ENCODE measurements at regions not wholly inside any gene's neighbourhood (a gene's known extent, or its start where the extent isn't known, plus 50 kb on each side); places are given as distances from the start of the nearest gene placed in this dataset.
A peak's percentile ranks its signal among the peaks of the same experiment; 100 is the strongest.

- H3K9ac ChIP-seq (ENCODE audit: low read length), result no peak overlapping the region
- no peaks in the 10 kb centered on the region for H3K27me3 ChIP-seq (replicated peaks; ENCODE audit: control insufficient read depth, insufficient read depth, low read length)
- H3K4me1 ChIP-seq (ENCODE audit: control insufficient read depth, insufficient read depth, low read length), result no peaks in the 10 kb centered on the region
- H3K4me3 ChIP-seq (ENCODE audit: low read length), result no peak overlapping the region
- no peak for DNase-seq (ENCODE audit: low read depth)
- H3K9me3 ChIP-seq (ENCODE audit: control insufficient read depth, low read length), result no peaks in the 10 kb centered on the region
- H3K36me3 ChIP-seq (ENCODE audit: control insufficient read depth, insufficient read depth, low read length, severe bottlenecking), result no peaks in the 10 kb centered on the region
Observed at GRCh38 chr16:76816475-76816874, 374.5 kb upstream of the MON1B start.

GRCh38 chr16:76818606-76819181 lies 372.3 kb upstream of the MON1B start:
- Histone ChIP-seq H3K9me3 (ENCODE audit: control insufficient read depth, low read length) (no peaks in the 10 kb centered on the region), H3K9ac (ENCODE audit: low read length) (no peak overlapping the region), H3K27me3 (replicated peaks; ENCODE audit: control insufficient read depth, insufficient read depth, low read length) (no peaks in the 10 kb centered on the region), H3K4me3 (ENCODE audit: low read length) (no peak overlapping the region), H3K36me3 (ENCODE audit: control insufficient read depth, insufficient read depth, low read length, severe bottlenecking) (no peaks in the 10 kb centered on the region), H3K4me1 (ENCODE audit: control insufficient read depth, insufficient read depth, low read length) (peaks cover 8% of the 10 kb centered on the region)
- DNase-seq (ENCODE audit: low read depth), result no peak

GRCh38 chr16:76819226-76819916 lies 371.6 kb upstream of the MON1B start:
- no peak for DNase-seq (ENCODE audit: low read depth)
- H3K36me3 ChIP-seq (ENCODE audit: control insufficient read depth, insufficient read depth, low read length, severe bottlenecking), result no peaks in the 10 kb centered on the region
- no peaks in the 10 kb centered on the region for H3K9me3 ChIP-seq (ENCODE audit: control insufficient read depth, low read length)
- H3K27me3 ChIP-seq (replicated peaks; ENCODE audit: control insufficient read depth, insufficient read depth, low read length), result no peaks in the 10 kb centered on the region
- no peak overlapping the region for H3K4me3 ChIP-seq (ENCODE audit: low read length)
- peaks cover 14% of the 10 kb centered on the region for H3K4me1 ChIP-seq (ENCODE audit: control insufficient read depth, insufficient read depth, low read length)
- no peak overlapping the region for H3K9ac ChIP-seq (ENCODE audit: low read length)

- Histone ChIP-seq H3K4me1 (ENCODE audit: control insufficient read depth, insufficient read depth, low read length) (peaks cover 22% of the 10 kb centered on the region), H3K9me3 (ENCODE audit: control insufficient read depth, low read length) (no peaks in the 10 kb centered on the region), H3K36me3 (ENCODE audit: control insufficient read depth, insufficient read depth, low read length, severe bottlenecking) (no peaks in the 10 kb centered on the region), H3K4me3 (ENCODE audit: low read length) (no peak overlapping the region), H3K9ac (ENCODE audit: low read length) (no peak overlapping the region), H3K27me3 (replicated peaks; ENCODE audit: control insufficient read depth, insufficient read depth, low read length) (no peaks in the 10 kb centered on the region)
- DNase-seq (ENCODE audit: low read depth), result no peak
Observed at GRCh38 chr16:76824221-76824620, 366.8 kb upstream of the MON1B start.

- peaks cover 22% of the 10 kb centered on the region for H3K4me1 ChIP-seq (ENCODE audit: control insufficient read depth, insufficient read depth, low read length)
- H3K9me3 ChIP-seq (ENCODE audit: control insufficient read depth, low read length), result no peaks in the 10 kb centered on the region
- H3K27me3 ChIP-seq (replicated peaks; ENCODE audit: control insufficient read depth, insufficient read depth, low read length), result no peaks in the 10 kb centered on the region
- H3K4me3 ChIP-seq (ENCODE audit: low read length), result no peak overlapping the region
- no peaks in the 10 kb centered on the region for H3K36me3 ChIP-seq (ENCODE audit: control insufficient read depth, insufficient read depth, low read length, severe bottlenecking)
- DNase-seq (ENCODE audit: low read depth), result no peak
- no peak overlapping the region for H3K9ac ChIP-seq (ENCODE audit: low read length)
Observed at GRCh38 chr16:76824791-76825190, 366.2 kb upstream of the MON1B start.

- Histone ChIP-seq H3K36me3 (ENCODE audit: control insufficient read depth, insufficient read depth, low read length, severe bottlenecking) (no peaks in the 10 kb centered on the region), H3K4me3 (ENCODE audit: low read length) (no peak overlapping the region), H3K9me3 (ENCODE audit: control insufficient read depth, low read length) (no peaks in the 10 kb centered on the region), H3K27me3 (replicated peaks; ENCODE audit: control insufficient read depth, insufficient read depth, low read length) (no peaks in the 10 kb centered on the region), H3K4me1 (ENCODE audit: control insufficient read depth, insufficient read depth, low read length) (peaks cover 7% of the 10 kb centered on the region), H3K9ac (ENCODE audit: low read length) (no peak overlapping the region)
- DNase-seq (ENCODE audit: low read depth), result no peak
Observed at GRCh38 chr16:76835339-76835738, 355.7 kb upstream of the MON1B start.

- no peaks in the 10 kb centered on the region for H3K9me3 ChIP-seq (ENCODE audit: control insufficient read depth, low read length)
- no peak overlapping the region for H3K4me3 ChIP-seq (ENCODE audit: low read length)
- H3K4me1 ChIP-seq (ENCODE audit: control insufficient read depth, insufficient read depth, low read length), result peaks cover 7% of the 10 kb centered on the region
- no peaks in the 10 kb centered on the region for H3K27me3 ChIP-seq (replicated peaks; ENCODE audit: control insufficient read depth, insufficient read depth, low read length)
- DNase-seq (ENCODE audit: low read depth), result no peak
- H3K36me3 ChIP-seq (ENCODE audit: control insufficient read depth, insufficient read depth, low read length, severe bottlenecking), result no peaks in the 10 kb centered on the region
- no peak overlapping the region for H3K9ac ChIP-seq (ENCODE audit: low read length)
Observed at GRCh38 chr16:76835779-76836300, 355.1 kb upstream of the MON1B start.

GRCh38 chr16:76837872-76838271 lies 353.1 kb upstream of the MON1B start:
- Histone ChIP-seq H3K27me3 (replicated peaks; ENCODE audit: control insufficient read depth, insufficient read depth, low read length) (no peaks in the 10 kb centered on the region), H3K9ac (ENCODE audit: low read length) (no peak overlapping the region), H3K36me3 (ENCODE audit: control insufficient read depth, insufficient read depth, low read length, severe bottlenecking) (no peaks in the 10 kb centered on the region), H3K4me3 (ENCODE audit: low read length) (no peak overlapping the region), H3K4me1 (ENCODE audit: control insufficient read depth, insufficient read depth, low read length) (peaks cover 7% of the 10 kb centered on the region), H3K9me3 (ENCODE audit: control insufficient read depth, low read length) (no peaks in the 10 kb centered on the region)
- no peak for DNase-seq (ENCODE audit: low read depth)

- H3K9me3 ChIP-seq (ENCODE audit: control insufficient read depth, low read length), result peaks cover 3% of the 10 kb centered on the region
- H3K4me1 ChIP-seq (ENCODE audit: control insufficient read depth, insufficient read depth, low read length), result no peaks in the 10 kb centered on the region
- no peak overlapping the region for H3K9ac ChIP-seq (ENCODE audit: low read length)
- H3K27me3 ChIP-seq (replicated peaks; ENCODE audit: control insufficient read depth, insufficient read depth, low read length), result no peaks in the 10 kb centered on the region
- H3K4me3 ChIP-seq (ENCODE audit: low read length), result no peak overlapping the region
- no peaks in the 10 kb centered on the region for H3K36me3 ChIP-seq (ENCODE audit: control insufficient read depth, insufficient read depth, low read length, severe bottlenecking)
- DNase-seq (ENCODE audit: low read depth), result peak; percentile 39
Observed at GRCh38 chr16:76854234-76854633, 336.8 kb upstream of the MON1B start.

GRCh38 chr16:76856112-76856511 lies 334.9 kb upstream of the MON1B start:
- Histone ChIP-seq H3K9ac (ENCODE audit: low read length) (no peak overlapping the region), H3K36me3 (ENCODE audit: control insufficient read depth, insufficient read depth, low read length, severe bottlenecking) (no peaks in the 10 kb centered on the region), H3K9me3 (ENCODE audit: control insufficient read depth, low read length) (peaks cover 3% of the 10 kb centered on the region), H3K27me3 (replicated peaks; ENCODE audit: control insufficient read depth, insufficient read depth, low read length) (no peaks in the 10 kb centered on the region), H3K4me3 (ENCODE audit: low read length) (no peak overlapping the region), H3K4me1 (ENCODE audit: control insufficient read depth, insufficient read depth, low read length) (no peaks in the 10 kb centered on the region)
- no peak for DNase-seq (ENCODE audit: low read depth)

GRCh38 chr16:76857402-76857801 lies 333.6 kb upstream of the MON1B start:
- no peak for DNase-seq (ENCODE audit: low read depth)
- H3K36me3 ChIP-seq (ENCODE audit: control insufficient read depth, insufficient read depth, low read length, severe bottlenecking), result no peaks in the 10 kb centered on the region
- no peak overlapping the region for H3K4me3 ChIP-seq (ENCODE audit: low read length)
- H3K9ac ChIP-seq (ENCODE audit: low read length), result no peak overlapping the region
- no peaks in the 10 kb centered on the region for H3K4me1 ChIP-seq (ENCODE audit: control insufficient read depth, insufficient read depth, low read length)
- peaks cover 3% of the 10 kb centered on the region for H3K9me3 ChIP-seq (ENCODE audit: control insufficient read depth, low read length)
- no peaks in the 10 kb centered on the region for H3K27me3 ChIP-seq (replicated peaks; ENCODE audit: control insufficient read depth, insufficient read depth, low read length)

Measured in adipocyte (in vitro differentiated cells).